ENCODE measurements at regions not wholly inside any gene's neighbourhood (a gene's known extent, or its start where the extent isn't known, plus 50 kb on each side); places are given as distances from the start of the nearest gene placed in this dataset.

DNA sequence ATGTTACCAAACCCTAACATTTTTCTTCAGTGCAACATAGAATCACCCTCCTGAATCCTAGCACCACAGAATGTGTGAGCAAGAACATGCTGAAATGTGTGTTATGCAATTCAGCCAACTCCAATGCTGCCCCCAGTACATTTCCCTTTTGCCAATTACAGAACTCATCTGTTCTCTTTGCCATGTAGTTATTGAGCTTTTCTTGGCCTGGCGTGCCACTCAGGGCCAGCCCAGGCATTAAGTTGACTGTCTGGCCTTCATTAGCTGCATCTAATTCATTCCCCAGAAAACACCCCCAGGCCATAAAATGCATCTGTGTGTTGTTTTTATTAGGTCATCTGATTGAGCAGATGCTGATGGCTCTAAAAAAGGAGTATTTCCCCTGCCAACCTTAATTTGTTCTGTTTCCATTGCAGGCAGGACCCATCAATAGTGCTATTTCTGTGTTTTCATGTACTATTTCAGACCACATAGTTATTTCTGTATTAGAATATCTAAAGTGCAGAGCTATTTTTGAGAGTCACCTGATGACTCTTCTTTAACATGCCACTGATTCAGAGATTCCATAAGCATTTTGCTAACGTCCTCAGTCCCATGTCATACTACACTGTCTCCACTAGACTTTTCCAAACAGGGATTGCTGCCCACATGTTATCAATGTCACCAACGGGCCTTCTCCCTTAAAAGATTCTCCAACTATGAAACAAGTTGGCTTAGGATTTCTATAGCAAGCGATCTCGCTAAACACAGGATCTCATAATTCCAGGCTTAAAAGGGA is 969.7 kb downstream of the CDH11 start:
- DNase-seq (ENCODE audit: low read depth), result peak; percentile 31
- no peak overlapping the region for H3K4me3 ChIP-seq (ENCODE audit: control insufficient read depth, low read depth, low read length)
- TF ChIP-seq, protein P1, sequence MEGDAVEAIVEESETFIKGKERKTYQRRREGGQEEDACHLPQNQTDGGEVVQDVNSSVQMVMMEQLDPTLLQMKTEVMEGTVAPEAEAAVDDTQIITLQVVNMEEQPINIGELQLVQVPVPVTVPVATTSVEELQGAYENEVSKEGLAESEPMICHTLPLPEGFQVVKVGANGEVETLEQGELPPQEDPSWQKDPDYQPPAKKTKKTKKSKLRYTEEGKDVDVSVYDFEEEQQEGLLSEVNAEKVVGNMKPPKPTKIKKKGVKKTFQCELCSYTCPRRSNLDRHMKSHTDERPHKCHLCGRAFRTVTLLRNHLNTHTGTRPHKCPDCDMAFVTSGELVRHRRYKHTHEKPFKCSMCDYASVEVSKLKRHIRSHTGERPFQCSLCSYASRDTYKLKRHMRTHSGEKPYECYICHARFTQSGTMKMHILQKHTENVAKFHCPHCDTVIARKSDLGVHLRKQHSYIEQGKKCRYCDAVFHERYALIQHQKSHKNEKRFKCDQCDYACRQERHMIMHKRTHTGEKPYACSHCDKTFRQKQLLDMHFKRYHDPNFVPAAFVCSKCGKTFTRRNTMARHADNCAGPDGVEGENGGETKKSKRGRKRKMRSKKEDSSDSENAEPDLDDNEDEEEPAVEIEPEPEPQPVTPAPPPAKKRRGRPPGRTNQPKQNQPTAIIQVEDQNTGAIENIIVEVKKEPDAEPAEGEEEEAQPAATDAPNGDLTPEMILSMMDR (conservative IDR thresholded peaks at IDR 0.05; ENCODE audit: control insufficient read depth, insufficient read depth, low read depth, low read length), result no peak

DNA sequence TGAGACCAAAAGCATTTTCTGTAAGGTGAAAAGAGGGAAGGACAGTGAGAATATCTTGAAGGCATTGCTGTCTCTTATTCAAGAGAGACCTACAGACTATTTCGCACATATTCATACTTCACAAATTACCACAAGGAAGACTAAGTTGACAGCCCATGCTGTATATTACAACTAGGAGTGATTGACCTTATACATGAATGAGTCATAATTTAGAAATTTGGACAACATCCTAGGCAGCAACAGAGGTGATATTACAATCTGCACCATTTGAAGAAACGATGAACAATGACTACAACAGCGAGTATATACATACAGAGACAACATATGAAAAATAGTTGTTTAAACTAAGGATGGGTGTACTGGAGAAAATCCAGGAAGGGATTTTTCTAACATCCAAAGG is 971.7 kb downstream of the CDH11 start:
- DNase-seq (ENCODE audit: low read depth), result no peak
- TF ChIP-seq, protein P1 (conservative IDR thresholded peaks at IDR 0.05; ENCODE audit: control insufficient read depth, insufficient read depth, low read depth, low read length), result no peak

DNA sequence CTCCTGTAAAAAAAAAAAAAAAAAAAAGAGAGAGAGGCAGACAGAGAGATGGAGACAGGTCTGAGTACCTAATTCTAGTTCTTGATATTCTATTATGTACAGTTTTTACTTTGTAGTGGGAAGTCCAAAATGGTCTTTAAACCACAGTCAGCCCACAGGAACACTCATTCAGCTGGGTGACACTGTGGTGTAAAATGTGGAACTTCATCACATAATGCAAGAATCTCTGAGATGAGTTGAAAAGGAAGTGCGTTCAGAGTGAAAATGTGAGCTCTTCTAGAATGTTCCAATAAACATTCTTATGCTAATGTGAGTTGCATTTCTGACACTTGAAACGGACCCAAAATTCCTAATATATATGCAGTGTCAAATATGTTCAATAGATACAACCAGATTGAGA is 972.1 kb downstream of the CDH11 start:
- TF ChIP-seq, protein P1 (conservative IDR thresholded peaks at IDR 0.05; ENCODE audit: control insufficient read depth, insufficient read depth, low read depth, low read length), result no peak
- no peak overlapping the region for H3K4me3 ChIP-seq (ENCODE audit: control insufficient read depth, low read depth, low read length)
- DNase-seq (ENCODE audit: low read depth), result no peak

More for the DNA sequence above, 971.7 kb downstream of the CDH11 start:
- H3K4me3 ChIP-seq (ENCODE audit: control insufficient read depth, low read depth, low read length), result no peak overlapping the region

DNA sequence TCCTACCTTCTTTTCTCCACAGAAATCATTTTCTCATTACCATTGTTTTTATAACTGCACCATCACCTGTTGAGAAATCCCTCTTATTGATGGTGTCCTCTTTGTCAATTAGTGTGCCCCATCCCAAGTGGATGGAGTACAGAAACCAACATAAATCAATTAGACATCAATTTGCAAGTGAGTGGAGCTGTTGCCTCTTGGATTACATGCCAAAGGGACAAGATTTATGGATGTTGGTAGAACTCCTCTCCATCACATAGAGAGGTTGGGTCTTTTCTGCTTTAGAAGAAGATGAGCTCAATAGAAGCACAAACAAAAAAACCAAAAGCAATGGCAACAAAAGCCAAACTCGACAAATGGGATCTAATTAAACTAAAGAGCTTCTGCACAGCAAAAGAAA is 973.5 kb downstream of the CDH11 start:
- no peak for DNase-seq (ENCODE audit: low read depth)

DNA sequence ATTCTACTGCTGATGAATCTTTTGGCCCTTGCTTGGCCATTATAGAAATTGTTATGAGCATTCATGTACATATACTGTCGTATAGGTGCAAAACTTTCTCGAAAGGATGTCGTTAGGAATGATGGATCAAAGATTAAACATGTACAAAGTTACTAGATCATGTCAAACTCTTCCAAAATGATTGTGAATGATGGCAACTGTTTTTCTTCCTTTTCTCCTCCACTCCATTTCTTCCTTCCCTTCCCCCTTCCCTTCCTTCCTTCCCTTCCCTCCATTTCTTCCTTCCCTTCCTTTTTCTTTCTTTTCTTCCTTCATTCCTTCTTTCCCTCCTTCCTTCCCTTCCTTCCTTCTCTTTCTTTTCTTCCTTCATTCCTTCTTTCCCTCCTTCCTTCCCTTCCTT is 973.9 kb downstream of the CDH11 start:
- no peak for DNase-seq (ENCODE audit: low read depth)
- TF ChIP-seq, protein P1 (conservative IDR thresholded peaks at IDR 0.05; ENCODE audit: control insufficient read depth, insufficient read depth, low read depth, low read length), result no peak
- no peak overlapping the region for H3K4me3 ChIP-seq (ENCODE audit: control insufficient read depth, low read depth, low read length)

More for the DNA sequence above, 973.5 kb downstream of the CDH11 start:
- H3K4me3 ChIP-seq (ENCODE audit: control insufficient read depth, low read depth, low read length), result no peak overlapping the region
- TF ChIP-seq, protein P1 (conservative IDR thresholded peaks at IDR 0.05; ENCODE audit: control insufficient read depth, insufficient read depth, low read depth, low read length), result no peak

DNA sequence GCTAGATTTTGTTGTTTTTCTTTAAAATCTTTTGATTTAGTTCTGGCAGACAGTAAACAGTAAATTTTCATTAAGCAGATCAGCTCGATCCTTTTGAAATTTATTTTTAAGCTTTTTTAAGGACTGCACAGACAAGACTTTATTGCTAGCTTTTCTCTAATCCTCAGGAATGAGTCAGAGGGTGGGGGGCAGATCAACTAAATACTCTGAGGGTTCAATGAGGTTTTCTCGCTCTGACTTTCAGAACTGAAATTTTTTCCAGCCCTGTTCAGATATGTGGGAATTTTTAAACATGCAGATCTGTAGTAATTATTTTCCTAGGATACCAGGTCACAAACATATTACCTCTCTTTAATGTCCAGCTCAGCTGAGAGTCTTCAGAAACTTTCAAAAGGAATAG is 977.2 kb downstream of the CDH11 start:
- TF ChIP-seq, protein P1 (conservative IDR thresholded peaks at IDR 0.05; ENCODE audit: control insufficient read depth, insufficient read depth, low read depth, low read length), result no peak
- DNase-seq (ENCODE audit: low read depth), result no peak
- no peak overlapping the region for H3K4me3 ChIP-seq (ENCODE audit: control insufficient read depth, low read depth, low read length)
